Spleen (tissue), 11 donors: ENCODE measurements at regions not wholly inside any gene's neighbourhood (a gene's known extent, or its start where the extent isn't known, plus 50 kb on each side); places are given as distances from the start of the nearest gene placed in this dataset.

Source experiments
- DNase-seq: peaks from one replicate; pipeline ENCODE4 v3.0.0-alpha.2; 2020
- H3K27ac ChIP-seq, 8 donors: fragments of 200-600 bp; sonication (generic) in 7 of 8; 1 replicate in 4 of 8; 2 replicates in 4 of 8; pipeline versions ENCODE4 v1.5.0 to v1.8.0; 2016 to 2021; ENCODE audit warnings: inconsistent platforms in 4 of 8, mild to moderate bottlenecking in 4 of 8, moderate library complexity in 1 of 8
- H3K27me3 ChIP-seq, 7 donors: fragments of 200-600 bp; sonication (generic) in 6 of 7; replicated peaks in 1 of 7; 1 replicate in 4 of 7; 2 replicates in 3 of 7; pipeline versions ENCODE4 v1.5.0 to v1.8.0; 2016 to 2021; ENCODE audit warnings: inconsistent platforms in 3 of 7, mild to moderate bottlenecking in 1 of 7
- H3K36me3 ChIP-seq, 6 donors: fragments of 200-600 bp; sonication (generic) in 5 of 6; 1 replicate in 4 of 6; 2 replicates in 2 of 6; pipeline versions ENCODE4 v1.5.0 to v1.8.0; 2016 to 2021; ENCODE audit warnings: inconsistent platforms in 2 of 6
- H3K4me1 ChIP-seq, 6 donors: fragments of 200-600 bp; sonication (generic) in 5 of 6; 1 replicate in 3 of 6; 2 replicates in 3 of 6; pipeline versions ENCODE4 v1.5.0 to v1.8.0; 2016 to 2021; ENCODE audit warnings: inconsistent platforms in 3 of 6
- H3K4me3 ChIP-seq, 8 donors: fragments of 200-600 bp; sonication (generic) in 7 of 8; 1 replicate in 4 of 8; 2 replicates in 4 of 8; pipeline versions ENCODE4 v1.5.0 to v1.8.0; 2016 to 2021; ENCODE audit warnings: inconsistent platforms in 4 of 8, mild to moderate bottlenecking in 4 of 8, moderate library complexity in 2 of 8
- H3K9me3 ChIP-seq, 8 donors: fragments of 200-600 bp; sonication (generic) in 7 of 8; 1 replicate in 4 of 8; 2 replicates in 4 of 8; pipeline versions ENCODE4 v1.5.0 to v1.8.0; 2016 to 2021; ENCODE audit warnings: inconsistent platforms in 4 of 8
- CTCF ChIP-seq, 11 experiments: fragments of 200-600 bp in 7 of 11; fragments of 450-650 bp in 4 of 11; sonication (generic) in 4 of 11; IDR thresholded peaks in 8 of 11; conservative IDR thresholded peaks in 3 of 11; 1 replicate in 7 of 11; 2 replicates in 4 of 11; pipeline versions ENCODE4 v1.4.0 to v1.8.0; 2016 to 2021; ENCODE audit warnings: antibody characterized with exemption in 11 of 11, inconsistent platforms in 4 of 11, mild to moderate bottlenecking in 1 of 11
- POLR2A ChIP-seq, 3 donors: fragments of 450-650 bp; IDR thresholded peaks; one replicate each; pipeline ENCODE4 v1.5.1; 2017; ENCODE audit warnings: antibody characterized with exemption in 3 of 3, mild to moderate bottlenecking in 1 of 3
- POLR2AphosphoS5 ChIP-seq, 3 donors: sonication (generic); formaldehyde crosslinking; IDR thresholded peaks; one replicate each; pipeline ENCODE4 v1.5.1; 2017; ENCODE audit warnings: antibody characterized with exemption in 3 of 3
- WGBS, 5 donors: extraction: QIAGEN DNeasy Blood & Tissue Kit in 3 of 5; methylation state at CpG; one replicate each; pipeline versions ENCODE4 v1.1.5 to v1.1.7; 2013 to 2018; 5-methylcytosine and 5-hydroxymethylcytosine counted together
- intact Hi-C: fragments of 100-400 bp; cut with DNase I; formaldehyde crosslinking; loops from one replicate; pipeline ENCODE4 v1.15.0; 2023; ENCODE audit warnings: low total_unique reads
- donor health status: healthy with polysubstance abuse.
- donor health status: DM: no; HTN: no; CAD: no; lungs with moderate emphysema.
- donor health status: DM: no; HTN: no; CAD: no.
- donor health status: Bipolar disorder and iron deficiency.
- donor health status: healthy.
- donor health status: DM: no; HTN: no; CAD: no.
- donor health status: DM: yes; HTN: yes; CAD: no.

- Histone ChIP-seq H3K27me3 (no peaks in the 10 kb centered on the region), H3K4me1 (no peaks in the 10 kb centered on the region), H3K9me3 (peaks cover 0 to 14% (median 8%) of the 10 kb centered on the region in 8 donors), H3K4me3 (no peak overlapping the region), H3K36me3 (no peaks in the 10 kb centered on the region), H3K27ac (no peak overlapping the region)
- DNase-seq = no peak
- TF ChIP-seq POLR2AphosphoS5 (IDR thresholded peaks at IDR 0.05) (no peak), POLR2A (IDR thresholded peaks at IDR 0.05) (no peak)
- intact Hi-C loops = no loop called here
- 93 to 97% (median 95%) methylated on average over 4 of the region's 4 CpGs for WGBS, 5 donors
Observed at GRCh38 chr3:150081084-150081483, 110.4 kb upstream of the PFN2 start.

- no peaks in the 10 kb centered on the region for H3K36me3 ChIP-seq
- intact Hi-C loops = no loop called here
- 60 to 83% (median 66%) methylated on average over 4 of the region's 4 CpGs for WGBS, 5 donors
- no peaks in the 10 kb centered on the region for H3K4me1 ChIP-seq
- peaks cover 0 to 15% (median 10%) of the 10 kb centered on the region in 8 donors for H3K9me3 ChIP-seq
- DNase-seq = no peak
- H3K4me3 ChIP-seq = no peak overlapping the region
- TF ChIP-seq CTCF (IDR thresholded peaks at IDR 0.05 in 8 of 11, conservative IDR thresholded peaks at IDR 0.05 in 3 of 11) (no peak), POLR2AphosphoS5 (IDR thresholded peaks at IDR 0.05) (no peak), POLR2A (IDR thresholded peaks at IDR 0.05) (no peak)
- no peaks in the 10 kb centered on the region for H3K27me3 ChIP-seq
- H3K27ac ChIP-seq = no peak overlapping the region
Observed at GRCh38 chr3:150080058-150080730, 109.5 kb upstream of the PFN2 start.

- no peaks in the 10 kb centered on the region for H3K27me3 ChIP-seq
- H3K4me3 ChIP-seq = no peak overlapping the region
- H3K9me3 ChIP-seq = peaks cover 0 to 15% (median 10%) of the 10 kb centered on the region in 8 donors
- 81 to 93% (median 85%) methylated on average over 5 of the region's 5 CpGs for WGBS, 5 donors
- no peak for DNase-seq
- H3K27ac ChIP-seq = no peak overlapping the region
- TF ChIP-seq POLR2A (IDR thresholded peaks at IDR 0.05) (no peak), CTCF (IDR thresholded peaks at IDR 0.05 in 8 of 11, conservative IDR thresholded peaks at IDR 0.05 in 3 of 11) (no peak)
- H3K36me3 ChIP-seq = no peaks in the 10 kb centered on the region
- intact Hi-C loops = no loop called here
- peaks cover 0 to 4% (median 0%) of the 10 kb centered on the region in 6 donors for H3K4me1 ChIP-seq
Observed at GRCh38 chr3:150079029-150079739, 108.5 kb upstream of the PFN2 start.

GRCh38 chr3:150077581-150078247 lies 107.0 kb upstream of the PFN2 start:
- Histone ChIP-seq H3K27me3 (no peaks in the 10 kb centered on the region), H3K36me3 (no peaks in the 10 kb centered on the region), H3K4me1 (peaks cover 0 to 4% (median 0%) of the 10 kb centered on the region in 6 donors), H3K27ac (no peak overlapping the region), H3K9me3 (peaks cover 0 to 15% (median 10%) of the 10 kb centered on the region in 8 donors), H3K4me3 (no peak overlapping the region)
- no peak for DNase-seq
- no peak for TF ChIP-seq CTCF (IDR thresholded peaks at IDR 0.05 in 8 of 11, conservative IDR thresholded peaks at IDR 0.05 in 3 of 11)
- no peak for TF ChIP-seq POLR2A (IDR thresholded peaks at IDR 0.05)
- TF ChIP-seq POLR2AphosphoS5 (IDR thresholded peaks at IDR 0.05) = no peak
- intact Hi-C loops = no loop called here
- WGBS, 5 donors = 38 to 50% (median 48%) methylated on average over 4 of the region's 4 CpGs
